ENCODE measurements at regions not wholly inside any gene's neighbourhood (a gene's known extent, or its start where the extent isn't known, plus 50 kb on each side); places are given as distances from the start of the nearest gene placed in this dataset.

DNA sequence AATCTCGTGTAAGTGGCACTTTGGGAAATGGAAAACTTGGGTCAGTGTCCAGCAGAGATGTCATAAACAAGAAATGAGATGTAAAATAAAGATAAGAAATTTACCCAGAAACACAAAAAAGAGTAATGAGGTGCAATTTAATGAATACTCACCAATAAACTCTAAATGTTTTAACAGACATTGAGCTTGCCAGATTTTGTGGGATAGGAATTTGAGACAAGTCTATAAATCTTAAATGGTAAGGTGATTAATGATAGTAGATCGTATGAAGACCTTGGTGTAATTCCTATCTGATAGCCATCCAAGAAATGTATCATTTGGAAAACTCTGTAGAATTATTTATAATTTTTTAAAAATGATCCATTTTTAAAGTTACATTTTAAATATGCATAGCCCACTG lies 682.4 kb downstream of the MAT2B start:
- H3K4me3 ChIP-seq (ENCODE audit: low read length) = no peak overlapping the region
- TF ChIP-seq, protein P1, sequence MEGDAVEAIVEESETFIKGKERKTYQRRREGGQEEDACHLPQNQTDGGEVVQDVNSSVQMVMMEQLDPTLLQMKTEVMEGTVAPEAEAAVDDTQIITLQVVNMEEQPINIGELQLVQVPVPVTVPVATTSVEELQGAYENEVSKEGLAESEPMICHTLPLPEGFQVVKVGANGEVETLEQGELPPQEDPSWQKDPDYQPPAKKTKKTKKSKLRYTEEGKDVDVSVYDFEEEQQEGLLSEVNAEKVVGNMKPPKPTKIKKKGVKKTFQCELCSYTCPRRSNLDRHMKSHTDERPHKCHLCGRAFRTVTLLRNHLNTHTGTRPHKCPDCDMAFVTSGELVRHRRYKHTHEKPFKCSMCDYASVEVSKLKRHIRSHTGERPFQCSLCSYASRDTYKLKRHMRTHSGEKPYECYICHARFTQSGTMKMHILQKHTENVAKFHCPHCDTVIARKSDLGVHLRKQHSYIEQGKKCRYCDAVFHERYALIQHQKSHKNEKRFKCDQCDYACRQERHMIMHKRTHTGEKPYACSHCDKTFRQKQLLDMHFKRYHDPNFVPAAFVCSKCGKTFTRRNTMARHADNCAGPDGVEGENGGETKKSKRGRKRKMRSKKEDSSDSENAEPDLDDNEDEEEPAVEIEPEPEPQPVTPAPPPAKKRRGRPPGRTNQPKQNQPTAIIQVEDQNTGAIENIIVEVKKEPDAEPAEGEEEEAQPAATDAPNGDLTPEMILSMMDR (IDR thresholded peaks at IDR 0.05; ENCODE audit: insufficient read depth, low read depth, low read length, missing control alignments) = no peak
- DNase-seq (ENCODE audit: low read depth) = no peak

DNA sequence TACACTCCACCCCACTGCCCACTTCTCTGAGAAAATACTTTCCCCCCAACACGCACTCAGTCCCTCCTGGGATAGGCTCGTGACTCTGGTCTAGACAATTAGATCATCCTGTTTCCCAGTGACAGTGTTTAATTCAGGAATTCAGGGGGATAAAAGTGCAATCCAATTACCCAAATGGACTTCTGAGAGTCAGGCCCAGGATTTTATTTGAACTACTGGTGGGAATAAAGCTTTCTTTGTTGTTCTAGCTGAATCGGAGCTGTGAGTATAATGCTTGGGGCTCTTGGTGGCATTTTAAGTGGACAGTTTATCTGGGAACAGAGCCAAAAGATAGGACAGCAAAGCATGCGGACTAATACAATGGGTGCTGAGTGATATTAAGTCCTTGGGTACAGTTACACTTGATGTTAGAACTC lies 683.3 kb downstream of the MAT2B start:
- DNase-seq (ENCODE audit: low read depth) = no peak
- TF ChIP-seq, protein P1 (IDR thresholded peaks at IDR 0.05; ENCODE audit: insufficient read depth, low read depth, low read length, missing control alignments) = no peak
- no peak overlapping the region for H3K4me3 ChIP-seq (ENCODE audit: low read length)

DNA sequence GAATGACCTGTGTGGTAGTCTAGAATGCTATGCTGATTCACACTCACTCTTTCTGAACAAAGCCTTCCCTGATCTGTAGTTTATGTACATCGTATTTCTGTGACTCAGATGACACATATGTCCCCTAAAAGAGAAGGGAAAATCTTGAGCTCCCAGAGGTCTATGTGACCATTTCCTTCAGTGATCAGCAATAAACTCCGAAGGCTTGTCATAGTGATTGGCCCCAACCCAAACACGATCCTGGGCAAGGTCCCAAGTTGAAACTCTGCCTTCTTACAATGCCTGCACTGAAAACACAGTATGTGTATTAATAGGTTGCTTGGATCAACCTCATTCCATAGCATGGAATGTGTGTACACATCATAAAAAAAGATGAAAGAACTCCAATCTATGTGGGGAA lies 685.8 kb downstream of the MAT2B start:
- DNase-seq (ENCODE audit: low read depth) = no peak
- H3K4me3 ChIP-seq (ENCODE audit: low read length) = no peak overlapping the region
- TF ChIP-seq, protein P1 (IDR thresholded peaks at IDR 0.05; ENCODE audit: insufficient read depth, low read depth, low read length, missing control alignments) = no peak

- TF ChIP-seq, protein P1 (IDR thresholded peaks at IDR 0.05; ENCODE audit: insufficient read depth, low read depth, low read length, missing control alignments) = no peak
- H3K4me3 ChIP-seq (ENCODE audit: low read length) = no peak overlapping the region
- DNase-seq (ENCODE audit: low read depth) = no peak
Observed at GRCh38 chr5:164202338-164202737, 696.9 kb downstream of the MAT2B start.

GRCh38 chr5:164203581-164204225 lies 698.3 kb downstream of the MAT2B start:
- peak; percentile 19 for DNase-seq (ENCODE audit: low read depth)
- no peak overlapping the region for H3K4me3 ChIP-seq (ENCODE audit: low read length)
- TF ChIP-seq, protein P1 (IDR thresholded peaks at IDR 0.05; ENCODE audit: insufficient read depth, low read depth, low read length, missing control alignments) = no peak

DNA sequence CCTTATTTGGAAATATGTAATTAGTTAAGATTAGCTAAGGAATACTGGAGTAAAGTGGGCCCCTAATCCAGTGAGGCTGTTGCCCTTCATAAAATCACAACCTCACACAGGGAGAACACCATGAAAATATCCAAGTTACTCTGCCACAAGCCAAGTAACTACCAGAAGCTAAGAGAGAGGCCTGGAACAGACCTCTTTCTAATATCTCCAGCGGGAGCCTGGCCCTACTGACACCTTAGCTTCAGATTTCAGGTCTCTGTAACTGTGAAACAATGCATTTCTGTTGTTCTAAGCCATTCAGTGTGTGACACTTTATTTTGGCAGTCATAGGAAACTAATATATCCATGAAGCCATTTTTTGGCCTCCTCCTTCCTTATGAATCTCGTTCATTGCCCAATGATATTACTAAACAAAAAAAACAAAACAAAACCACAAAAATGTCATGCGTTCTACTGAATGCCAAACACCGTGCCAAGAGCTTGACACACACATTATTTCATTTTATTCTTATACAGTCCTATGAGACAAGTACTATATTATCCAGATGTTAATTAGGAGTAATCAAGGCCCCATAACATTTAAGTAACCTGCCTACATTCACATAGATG lies 699.0 kb downstream of the MAT2B start:
- no peak overlapping the region for H3K4me3 ChIP-seq (ENCODE audit: low read length)
- peak; percentile 79 for DNase-seq (ENCODE audit: low read depth)
- TF ChIP-seq, protein P1 (IDR thresholded peaks at IDR 0.05; ENCODE audit: insufficient read depth, low read depth, low read length, missing control alignments) = no peak

DNA sequence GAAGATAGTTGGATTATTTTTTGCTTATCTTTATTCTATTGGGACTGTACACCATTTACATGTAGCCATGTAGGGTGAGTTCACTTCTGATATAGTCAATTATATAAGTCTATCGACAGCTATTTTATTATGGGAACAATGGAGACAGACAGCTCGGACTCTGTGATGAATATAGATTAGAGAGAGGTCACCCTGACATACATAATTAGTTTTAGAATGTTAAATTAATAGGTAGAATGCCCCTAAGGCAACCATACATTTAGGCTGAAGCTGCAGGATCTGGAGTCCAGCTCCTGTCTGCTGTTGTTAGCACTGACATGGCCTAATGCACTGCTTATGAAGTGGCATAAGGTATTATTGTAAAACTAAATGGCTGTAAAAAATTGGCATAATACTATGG lies 700.8 kb downstream of the MAT2B start:
- TF ChIP-seq, protein P1 (IDR thresholded peaks at IDR 0.05; ENCODE audit: insufficient read depth, low read depth, low read length, missing control alignments) = no peak
- no peak overlapping the region for H3K4me3 ChIP-seq (ENCODE audit: low read length)
- DNase-seq (ENCODE audit: low read depth) = no peak
